ENCODE measurements at regions not wholly inside any gene's neighbourhood (a gene's known extent, or its start where the extent isn't known, plus 50 kb on each side); places are given as distances from the start of the nearest gene placed in this dataset.

DNA sequence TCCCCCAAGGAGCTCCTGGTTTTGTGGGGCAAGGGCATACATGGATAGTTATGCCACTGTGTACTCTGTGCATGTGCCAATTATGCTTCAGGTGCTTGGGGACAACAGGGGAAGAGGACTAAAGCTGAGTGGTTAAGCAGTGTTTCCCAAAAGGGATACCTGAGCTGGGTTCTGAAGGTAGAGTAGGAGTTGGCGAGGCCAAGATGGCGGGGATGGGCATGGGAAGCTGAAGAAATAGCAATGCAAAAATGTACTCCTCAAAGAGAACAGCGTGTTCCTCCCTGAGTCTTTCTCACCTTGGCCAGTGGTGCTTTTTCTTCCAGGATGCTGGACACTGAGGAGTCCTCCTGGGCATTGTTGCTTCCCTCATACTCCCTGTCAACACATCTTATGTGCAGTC lies 90.0 kb upstream of the LARGE1 start:
- H3K27ac ChIP-seq = no peak overlapping the region
- 8 to 26% methylated on average over 3 of the region's 3 CpGs for WGBS, 2 experiments (ENCODE audit: low coverage in 1 of 2, low lambda C conversion rate in 2 of 2, missing lambda C conversion rate in 2 of 2)
- H3F3A ChIP-seq (ENCODE audit: insufficient read depth) = no peaks in the 10 kb centered on the region
- H3K9me2 ChIP-seq (ENCODE audit: insufficient read depth) = no peaks in the 10 kb centered on the region
- DNase-seq = no peak
- no peaks in the 10 kb centered on the region for H3K4me1 ChIP-seq (ENCODE audit: insufficient read depth)
- in situ Hi-C loops (cut with MboI) = no loop called here
- H2AFZ ChIP-seq = no peak overlapping the region
- no peaks in the 10 kb centered on the region for H3K79me2 ChIP-seq (ENCODE audit: insufficient read depth)
- TF ChIP-seq EZH2phosphoT487 (IDR thresholded peaks at IDR 0.05; ENCODE audit: insufficient read depth, low read depth) (no peak), EZH2 (IDR thresholded peaks at IDR 0.05; ENCODE audit: insufficient read depth, poor library complexity, severe bottlenecking) (no peak)
- no peaks in the 10 kb centered on the region for H3K9me3 ChIP-seq (ENCODE audit: low read depth)
- H3K36me3 ChIP-seq (ENCODE audit: low read depth) = no peaks in the 10 kb centered on the region
- no peak overlapping the region for H3K4me2 ChIP-seq (ENCODE audit: unreplicated experiment)
- no peak overlapping the region for H3K9ac ChIP-seq
- H4K20me1 ChIP-seq (ENCODE audit: insufficient read depth) = no peaks in the 10 kb centered on the region
- no peak overlapping the region for H3K4me3 ChIP-seq
- H3K27me3 ChIP-seq (replicated peaks; ENCODE audit: insufficient read depth) = no peaks in the 10 kb centered on the region

DNA sequence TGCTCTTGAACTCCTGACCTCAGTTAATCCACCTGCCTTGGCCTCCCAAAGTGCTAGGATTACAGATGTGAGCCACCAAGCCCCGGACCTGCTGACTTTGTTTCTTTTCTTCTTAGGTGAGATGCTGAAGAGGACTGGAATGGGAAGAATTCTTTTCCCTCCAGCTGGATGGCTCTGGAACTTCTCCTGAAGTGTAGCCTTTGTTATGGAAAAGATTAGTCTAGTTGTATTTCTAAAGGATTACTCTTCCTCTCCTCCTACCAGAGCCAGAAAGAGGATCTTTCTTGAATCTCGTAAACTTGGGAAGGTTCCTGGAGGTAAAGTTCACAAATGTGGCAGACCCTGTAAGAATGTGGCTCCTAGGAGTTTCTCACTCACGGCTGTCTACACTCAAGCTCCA lies 95.4 kb upstream of the LARGE1 start:
- Histone ChIP-seq H3K27me3 (replicated peaks; ENCODE audit: insufficient read depth) (no peaks in the 10 kb centered on the region), H3K4me1 (ENCODE audit: insufficient read depth) (no peaks in the 10 kb centered on the region), H4K20me1 (ENCODE audit: insufficient read depth) (no peaks in the 10 kb centered on the region), H3K9ac (no peak overlapping the region), H2AFZ (no peak overlapping the region), H3F3A (ENCODE audit: insufficient read depth) (no peaks in the 10 kb centered on the region), H3K4me3 (no peak overlapping the region), H3K4me2 (ENCODE audit: unreplicated experiment) (no peak overlapping the region), H3K9me2 (ENCODE audit: insufficient read depth) (no peaks in the 10 kb centered on the region), H3K36me3 (ENCODE audit: low read depth) (no peaks in the 10 kb centered on the region), H3K79me2 (ENCODE audit: insufficient read depth) (no peaks in the 10 kb centered on the region), H3K9me3 (ENCODE audit: low read depth) (no peaks in the 10 kb centered on the region), H3K27ac (no peak overlapping the region)
- in situ Hi-C loops (cut with MboI) = no loop called here
- 5% methylated on average over 3 of the region's 3 CpGs for WGBS, 2 experiments (ENCODE audit: low coverage in 1 of 2, low lambda C conversion rate in 2 of 2, missing lambda C conversion rate in 2 of 2)
- no peak for TF ChIP-seq EZH2phosphoT487 (IDR thresholded peaks at IDR 0.05; ENCODE audit: insufficient read depth, low read depth)
- TF ChIP-seq EZH2 (IDR thresholded peaks at IDR 0.05; ENCODE audit: insufficient read depth, poor library complexity, severe bottlenecking) = no peak
- no peak for DNase-seq

DNA sequence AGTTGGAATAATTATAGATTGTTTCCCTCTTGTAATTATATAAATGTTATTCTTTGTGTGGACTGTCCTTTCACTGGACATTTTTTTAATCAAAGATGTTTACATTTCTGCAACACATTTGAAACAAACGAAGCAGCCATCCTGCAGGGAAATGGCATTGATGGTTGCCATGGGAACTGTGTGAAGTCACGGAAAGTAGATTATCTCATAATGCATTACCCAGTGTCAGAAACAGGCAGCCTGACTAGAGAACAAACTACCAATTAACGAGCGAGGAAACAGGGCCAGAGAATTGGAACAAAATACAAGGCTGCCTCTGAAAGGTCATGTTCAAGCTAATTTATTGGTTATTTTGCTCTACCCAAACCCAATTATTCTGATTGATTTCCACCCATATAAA lies 96.9 kb upstream of the LARGE1 start:
- H3K4me1 ChIP-seq (ENCODE audit: insufficient read depth) = no peaks in the 10 kb centered on the region
- no peaks in the 10 kb centered on the region for H3K27me3 ChIP-seq (replicated peaks; ENCODE audit: insufficient read depth)
- TF ChIP-seq EZH2 (IDR thresholded peaks at IDR 0.05; ENCODE audit: insufficient read depth, poor library complexity, severe bottlenecking) (no peak), EZH2phosphoT487 (IDR thresholded peaks at IDR 0.05; ENCODE audit: insufficient read depth, low read depth) (no peak)
- no peaks in the 10 kb centered on the region for H3F3A ChIP-seq (ENCODE audit: insufficient read depth)
- H3K4me2 ChIP-seq (ENCODE audit: unreplicated experiment) = no peak overlapping the region
- no peaks in the 10 kb centered on the region for H3K9me3 ChIP-seq (ENCODE audit: low read depth)
- H3K79me2 ChIP-seq (ENCODE audit: insufficient read depth) = no peaks in the 10 kb centered on the region
- H4K20me1 ChIP-seq (ENCODE audit: insufficient read depth) = no peaks in the 10 kb centered on the region
- WGBS, 2 experiments (ENCODE audit: low coverage in 1 of 2, low lambda C conversion rate in 2 of 2, missing lambda C conversion rate in 2 of 2) = 13 to 15% methylated on average over 4 of the region's 4 CpGs
- no peak overlapping the region for H3K27ac ChIP-seq
- in situ Hi-C loops (cut with MboI) = no loop called here
- no peak overlapping the region for H3K4me3 ChIP-seq
- H3K36me3 ChIP-seq (ENCODE audit: low read depth) = no peaks in the 10 kb centered on the region
- DNase-seq = no peak
- no peak overlapping the region for H2AFZ ChIP-seq
- no peak overlapping the region for H3K9ac ChIP-seq
- no peaks in the 10 kb centered on the region for H3K9me2 ChIP-seq (ENCODE audit: insufficient read depth)

DNA sequence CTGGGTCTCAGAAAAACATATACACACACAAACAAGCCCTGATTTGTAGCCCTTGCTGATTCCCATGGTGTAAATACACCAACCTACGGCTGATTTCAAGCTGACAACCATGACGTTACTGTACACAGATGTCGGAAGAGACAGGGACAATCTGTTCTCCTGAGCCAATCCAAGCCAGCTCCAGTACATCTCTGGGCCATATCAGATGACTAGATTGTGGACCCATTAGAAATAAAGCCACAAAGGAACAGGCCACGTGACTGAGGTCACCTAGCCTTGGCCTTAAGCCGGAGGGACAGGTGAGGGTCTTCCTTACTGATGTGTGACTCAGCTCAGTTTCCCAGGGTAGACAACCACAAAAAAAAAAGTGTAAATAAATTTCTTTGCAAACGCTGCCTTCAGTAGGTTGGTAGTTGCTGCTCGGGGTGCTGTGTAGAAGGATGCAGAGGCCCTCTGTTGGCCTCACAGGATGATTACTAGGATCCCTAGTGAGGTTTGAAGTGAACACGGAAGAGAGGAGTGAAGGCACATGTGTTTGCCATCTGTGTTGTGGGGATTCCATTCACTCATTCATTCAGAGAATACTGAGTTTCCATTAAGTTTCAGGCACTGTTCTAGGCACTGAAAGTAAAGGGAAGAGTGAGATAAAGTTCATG lies 99.0 kb upstream of the LARGE1 start:
- no peaks in the 10 kb centered on the region for H3K27me3 ChIP-seq (replicated peaks; ENCODE audit: insufficient read depth)
- no peaks in the 10 kb centered on the region for H3F3A ChIP-seq (ENCODE audit: insufficient read depth)
- no peak overlapping the region for H3K4me2 ChIP-seq (ENCODE audit: unreplicated experiment)
- no peaks in the 10 kb centered on the region for H3K79me2 ChIP-seq (ENCODE audit: insufficient read depth)
- no peaks in the 10 kb centered on the region for H3K36me3 ChIP-seq (ENCODE audit: low read depth)
- in situ Hi-C loops (cut with MboI) = no loop called here
- DNase-seq = no peak
- TF ChIP-seq EZH2 (IDR thresholded peaks at IDR 0.05; ENCODE audit: insufficient read depth, poor library complexity, severe bottlenecking) (no peak), EZH2phosphoT487 (IDR thresholded peaks at IDR 0.05; ENCODE audit: insufficient read depth, low read depth) (no peak)
- no peaks in the 10 kb centered on the region for H3K4me1 ChIP-seq (ENCODE audit: insufficient read depth)
- no peak overlapping the region for H3K27ac ChIP-seq
- H3K9ac ChIP-seq = no peak overlapping the region
- H3K9me3 ChIP-seq (ENCODE audit: low read depth) = no peaks in the 10 kb centered on the region
- no peak overlapping the region for H2AFZ ChIP-seq
- no peaks in the 10 kb centered on the region for H3K9me2 ChIP-seq (ENCODE audit: insufficient read depth)
- WGBS, 2 experiments (ENCODE audit: low coverage in 1 of 2, low lambda C conversion rate in 2 of 2, missing lambda C conversion rate in 2 of 2) = 15 to 19% methylated on average over 8 of the region's 8 CpGs
- H3K4me3 ChIP-seq = no peak overlapping the region
- no peaks in the 10 kb centered on the region for H4K20me1 ChIP-seq (ENCODE audit: insufficient read depth)

DNA sequence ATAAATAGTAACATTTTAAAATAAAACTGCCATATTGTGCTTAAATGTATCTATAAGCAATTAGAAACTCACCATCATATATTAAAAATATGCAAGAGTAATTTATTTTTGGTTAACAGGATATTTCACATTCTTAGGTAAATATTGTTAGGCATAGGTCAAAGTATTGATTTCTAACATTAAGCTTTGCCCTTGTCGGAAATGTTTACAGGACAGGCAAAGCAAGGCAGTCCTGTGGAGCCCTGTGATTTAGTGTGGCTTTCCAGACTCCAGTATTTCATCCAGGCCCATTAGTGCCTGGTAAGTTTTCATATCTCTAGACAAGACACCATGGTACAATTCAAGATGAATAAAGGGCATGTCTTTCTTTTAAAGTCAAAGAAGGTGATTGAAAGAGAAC lies 114.9 kb upstream of the LARGE1 start:
- Histone ChIP-seq H3K9me2 (ENCODE audit: insufficient read depth) (no peaks in the 10 kb centered on the region), H3K79me2 (ENCODE audit: insufficient read depth) (no peaks in the 10 kb centered on the region), H3K27me3 (replicated peaks; ENCODE audit: insufficient read depth) (no peaks in the 10 kb centered on the region), H3K4me2 (ENCODE audit: unreplicated experiment) (no peak overlapping the region), H3F3A (ENCODE audit: insufficient read depth) (no peaks in the 10 kb centered on the region), H2AFZ (no peak overlapping the region), H3K4me3 (no peak overlapping the region), H3K4me1 (ENCODE audit: insufficient read depth) (no peaks in the 10 kb centered on the region), H4K20me1 (ENCODE audit: insufficient read depth) (no peaks in the 10 kb centered on the region), H3K27ac (no peak overlapping the region), H3K9me3 (ENCODE audit: low read depth) (no peaks in the 10 kb centered on the region), H3K9ac (no peak overlapping the region), H3K36me3 (ENCODE audit: low read depth) (no peaks in the 10 kb centered on the region)
- in situ Hi-C loops (cut with MboI) = no loop called here
- DNase-seq = no peak
- TF ChIP-seq EZH2phosphoT487 (IDR thresholded peaks at IDR 0.05; ENCODE audit: insufficient read depth, low read depth) = no peak
- no peak for TF ChIP-seq EZH2 (IDR thresholded peaks at IDR 0.05; ENCODE audit: insufficient read depth, poor library complexity, severe bottlenecking)
- 4 to 12% methylated on average over 1 of the region's 1 CpG for WGBS, 2 experiments (ENCODE audit: low coverage in 1 of 2, low lambda C conversion rate in 2 of 2, missing lambda C conversion rate in 2 of 2)

Measured in GM23248 (cell line).